GM12878 (cell line): ENCODE measurements at regions not wholly inside any gene's neighbourhood (a gene's known extent, or its start where the extent isn't known, plus 50 kb on each side); places are given as distances from the start of the nearest gene placed in this dataset.

Experiments used
- ATAC-seq: fragments of 200-7000 bp; cut with Tn5 transposase; 3 replicates; pipeline ENCODE4 v1.9.1; 2020; ENCODE audit warnings: mild to moderate bottlenecking, moderate library complexity
- BruUV-seq: library from RNA; stranded (reverse); fragments of 400-500 nt; replicated peaks from 2 replicates; lab custom pipeline; 2021; lab: Mats Ljungman, UMichigan
- CTCF ChIA-PET: fragments of 300-600 bp; sonication (Branson Sonifier 250); formaldehyde crosslinking; extraction: SDS; loops from one replicate; lab custom pipeline; 2021; ENCODE audit warnings: inconsistent platforms; lab: Yijun Ruan, JAX
- POLR2A ChIA-PET: fragments of 350-600 bp; formaldehyde crosslinking; extraction: SDS; loops from one replicate; lab custom pipeline; 2021; ENCODE audit warnings: inconsistent platforms; lab: Charles Lee
- RAD21 ChIA-PET: fragments of 300-600 bp; sonication (Branson Sonifier 250); formaldehyde crosslinking; loops from one replicate; lab custom pipeline; 2023; ENCODE audit warnings: antibody characterized with exemption; ENCODE audit not compliant: unreplicated experiment; lab: Charles Lee
- SMC1A ChIA-PET: fragments of 300-600 bp; sonication (Branson Sonifier 250); formaldehyde crosslinking; loops from one replicate; lab custom pipeline; 2023; ENCODE audit not compliant: unreplicated experiment, uncharacterized antibody; lab: Charles Lee
- DNase-seq: peaks from one replicate; pipeline ENCODE4 v3.0.0-alpha.2; 2011; ENCODE audit warnings: low read depth, low spot score
- FAIRE-seq: peaks from 3 replicates; lab custom pipeline; 2011; peaks lifted over from hg19 to GRCh38; lab: Jason Lieb, UNC
- H2AFZ ChIP-seq: 2 replicates; pipeline ENCODE4 v1.6.0; 2011; ENCODE audit warnings: low read depth, low read length, control low read depth; ENCODE audit not compliant: control insufficient read depth
- H3K27ac ChIP-seq: 2 replicates; pipeline ENCODE4 v1.5.1; 2011; ENCODE audit warnings: control low read depth; ENCODE audit not compliant: control insufficient read depth, insufficient read depth
- H3K27me3 ChIP-seq, 2 experiments: replicated peaks in 1 of 2; 2 replicates each; pipeline versions ENCODE4 v1.6.0 to v1.6.1; 2011; ENCODE audit warnings: low read length in 1 of 2; ENCODE audit not compliant: control insufficient read depth in 2 of 2, insufficient read depth in 2 of 2
- H3K36me3 ChIP-seq, 2 experiments: 2 replicates each; pipeline ENCODE4 v1.5.1; 2011; ENCODE audit warnings: low read length in 1 of 2; ENCODE audit not compliant: control insufficient read depth in 2 of 2, insufficient read depth in 2 of 2
- H3K4me1 ChIP-seq: 2 replicates; pipeline ENCODE4 v1.6.1; 2011; ENCODE audit warnings: mild to moderate bottlenecking, low read length, moderate library complexity, mixed read lengths; ENCODE audit not compliant: control insufficient read depth, insufficient read depth
- H3K4me2 ChIP-seq: 2 replicates; pipeline ENCODE4 v1.6.0; 2011; ENCODE audit warnings: control low read depth; ENCODE audit not compliant: control insufficient read depth, insufficient read depth
- H3K4me3 ChIP-seq: fragments of 200-600 bp; sonication (generic); 2 replicates; pipeline ENCODE4 v1.5.1; 2016
- H3K79me2 ChIP-seq: 2 replicates; pipeline ENCODE4 v1.6.0; 2011; ENCODE audit warnings: low read length; ENCODE audit not compliant: control insufficient read depth, insufficient read depth
- H3K9ac ChIP-seq: 2 replicates; pipeline ENCODE4 v1.8.0; 2011; ENCODE audit warnings: low read length, control low read depth, mixed read lengths; ENCODE audit not compliant: control insufficient read depth, insufficient read depth
- H3K9me3 ChIP-seq: replicated peaks from 3 replicates; pipeline ENCODE4 v1.5.1; 2011; ENCODE audit warnings: mild to moderate bottlenecking, low read length; ENCODE audit not compliant: control insufficient read depth, insufficient read depth
- H4K20me1 ChIP-seq: 2 replicates; pipeline ENCODE4 v1.6.0; 2011; ENCODE audit not compliant: control insufficient read depth, insufficient read depth
- BHLHE40 ChIP-seq, 2 experiments: fragments of 450-650 bp in 1 of 2; IDR thresholded peaks; 2 replicates each; pipeline ENCODE4 v1.6.1; 2011 to 2017; ENCODE audit warnings: low read depth in 2 of 2, borderline replicate concordance in 1 of 2, improper control_type of control experiment in 1 of 2, low read length in 1 of 2, mild to moderate bottlenecking in 1 of 2
- EED ChIP-seq: sonication (generic); IDR thresholded peaks from 2 replicates; pipeline ENCODE4 v1.6.1; 2016; ENCODE audit warnings: antibody characterized with exemption, low read depth
- EGR1 ChIP-seq, 2 experiments: IDR thresholded peaks; 1 replicate in 1 of 2; 2 replicates in 1 of 2; pipeline ENCODE4 v1.6.1; 2011 to 2012; ENCODE audit warnings: low read depth in 2 of 2, low read length in 2 of 2, borderline replicate concordance in 1 of 2, mild to moderate bottlenecking in 1 of 2, moderate library complexity in 1 of 2
- GATAD2B ChIP-seq: fragments of 450-650 bp; conservative IDR thresholded peaks from 2 replicates; pipeline ENCODE4 v1.6.1; 2017; ENCODE audit warnings: low read depth, mild to moderate bottlenecking, moderate library complexity
- NFXL1 ChIP-seq: fragments of 450-650 bp; IDR thresholded peaks from 2 replicates; pipeline ENCODE4 v1.6.1; 2017; ENCODE audit warnings: antibody characterized with exemption, mild to moderate bottlenecking, borderline replicate concordance
- PAX5 ChIP-seq: IDR thresholded peaks from 2 replicates; pipeline ENCODE4 v1.6.1; 2011; ENCODE audit warnings: low read depth, low read length, borderline replicate concordance
- RAD51 ChIP-seq: fragments of 450-650 bp; IDR thresholded peaks from 2 replicates; pipeline ENCODE4 v1.6.1; 2016; ENCODE audit warnings: moderate library complexity, mild to moderate bottlenecking, inconsistent platforms
- STAT3 ChIP-seq: IDR thresholded peaks from 2 replicates; pipeline ENCODE4 v1.6.1; 2011; ENCODE audit warnings: low read depth, low read length, improper control_type of control experiment
- TBL1XR1 ChIP-seq: IDR thresholded peaks from 2 replicates; pipeline ENCODE4 v1.6.1; 2012; ENCODE audit warnings: low read depth, low read length, improper control_type of control experiment
- TCF12 ChIP-seq: IDR thresholded peaks from 2 replicates; pipeline ENCODE4 v1.6.1; 2011; ENCODE audit warnings: low read depth, mild to moderate bottlenecking, low read length
- WGBS: methylation state at CpG from one replicate; pipeline ENCODE4 v1.1.6; 2016; ENCODE audit warnings: low lambda C conversion rate; ENCODE audit not compliant: insufficient replicate concordance, insufficient coverage; ENCODE audit errors: missing lambda C conversion rate; 5-methylcytosine and 5-hydroxymethylcytosine counted together
- in situ Hi-C: fragments of 300-500 bp; cut with MboI; formaldehyde crosslinking; loops from 9 replicates; pipeline ENCODE4 v1.14.3; 2018; ENCODE audit warnings: mixed read lengths
- intact Hi-C: fragments of 100-400 bp; cut with micrococcal nuclease; formaldehyde crosslinking; loops from one replicate; pipeline ENCODE4 v1.14.2; 2022; ENCODE audit not compliant: unreplicated experiment
- TF ChIP-seq, protein P1 (sequence below): fragments of 450-650 bp; IDR thresholded peaks from 2 replicates; pipeline ENCODE4 v1.6.1; 2016; ENCODE audit warnings: mild to moderate bottlenecking
- TF ChIP-seq, protein P2 (sequence below): fragments of 450-650 bp; IDR thresholded peaks from 2 replicates; pipeline ENCODE4 v1.6.1; 2017; ENCODE audit warnings: borderline replicate concordance
- TF ChIP-seq, protein P3 (sequence below): fragments of 450-650 bp; formaldehyde crosslinking; IDR thresholded peaks from 2 replicates; pipeline ENCODE4 v1.5.0; 2022; ENCODE audit warnings: mild to moderate bottlenecking, missing genetic modification characterization
- TF ChIP-seq, protein P4 (sequence below), 3 experiments: IDR thresholded peaks in 2 of 3; conservative IDR thresholded peaks in 1 of 3; 2 replicates each; pipeline ENCODE4 v1.5.1; 2011; ENCODE audit warnings: low read depth in 3 of 3, low read length in 3 of 3, mild to moderate bottlenecking in 3 of 3, control low read depth in 2 of 3, moderate library complexity in 2 of 3, inconsistent platforms in 1 of 3, mixed read lengths in 1 of 3; ENCODE audit not compliant: control insufficient read depth in 2 of 3, insufficient read depth in 1 of 3; ENCODE audit errors: extremely low read depth in 1 of 3

DNA sequence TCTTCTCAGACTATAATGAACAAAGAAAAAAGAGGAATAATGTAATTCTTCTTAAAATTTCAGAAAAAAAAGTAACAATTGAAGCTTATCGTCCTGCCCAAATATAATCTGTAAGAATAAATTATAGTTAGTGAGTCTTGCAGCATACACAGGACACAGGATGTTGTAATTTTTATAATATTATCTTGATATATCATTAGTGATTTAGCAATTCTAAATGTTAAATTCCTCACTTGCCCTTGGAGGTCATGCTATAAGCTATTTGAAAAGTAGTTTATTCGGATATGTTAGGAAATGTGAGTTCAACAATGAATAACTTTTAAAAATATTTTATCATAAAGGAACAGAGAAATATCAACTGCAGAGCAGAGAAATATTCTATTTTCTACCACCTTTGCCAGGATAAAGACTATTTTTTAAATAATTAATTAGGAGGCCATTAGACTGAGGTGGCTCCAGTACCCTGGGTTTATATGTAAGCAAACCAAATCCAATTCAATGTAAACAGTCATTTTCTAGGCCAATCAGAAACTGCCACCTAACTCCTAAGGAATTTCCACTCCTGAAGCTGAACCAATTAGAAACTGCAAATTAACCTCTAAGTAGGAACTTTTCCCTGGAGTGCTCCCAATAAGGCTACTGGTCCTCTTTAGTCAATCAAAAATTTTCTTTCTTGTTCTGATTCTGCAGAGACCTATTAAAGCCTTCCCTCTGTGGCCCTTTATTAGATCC lies 1109.3 kb downstream of the ROBO2 start (continued):
- TF ChIP-seq NFXL1 (no peak), GATAD2B (no peak), EED (no peak)

DNA sequence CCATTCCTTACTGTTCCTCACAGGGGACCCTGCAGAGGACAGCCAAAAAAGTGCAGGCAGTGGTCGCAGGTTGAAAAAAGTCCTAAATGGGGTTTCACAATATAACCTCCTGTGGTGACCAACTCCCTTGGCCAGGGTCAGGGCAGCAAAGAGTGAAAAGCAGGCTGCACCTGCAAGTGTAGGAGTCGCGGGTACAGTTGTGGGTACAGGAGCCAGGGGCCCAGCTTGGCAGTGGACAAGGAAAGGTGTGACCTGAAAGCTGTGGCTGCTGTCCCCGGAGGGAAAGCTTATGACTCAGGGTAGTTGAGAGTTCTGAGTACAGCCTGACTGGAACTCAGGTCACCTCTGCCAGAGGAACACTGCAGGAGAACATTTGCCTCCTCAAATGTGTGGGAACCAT lies 1114.1 kb downstream of the ROBO2 start:
- DNase-seq (no peak), ATAC-seq (no peak), FAIRE-seq (no peak)
- no peaks in the 10 kb centered on the region for H3K36me3 ChIP-seq
- no peaks in the 10 kb centered on the region for H3K9me3 ChIP-seq
- no peaks in the 10 kb centered on the region for H3K4me1 ChIP-seq
- H3K4me3 ChIP-seq, result no peak overlapping the region
- WGBS, result 3% methylated on average over 4 of the region's 4 CpGs
- in situ Hi-C loops (no loop called here), intact Hi-C loops (no loop called here)
- CTCF ChIA-PET, result interaction anchor here (0.6 kb wide), 1 partner anchor 368 kb away, joined by 4 read pairs; no protein-coding TSS in a partner anchor
- H3K27me3 ChIP-seq, result no peaks in the 10 kb centered on the region
- SMC1A ChIA-PET, result no interaction called here
- BruUV-seq, result no TSS peak
- RAD21 ChIA-PET, result no interaction called here
- H4K20me1 ChIP-seq, result no peaks in the 10 kb centered on the region
- POLR2A ChIA-PET, result no interaction called here
- no peak overlapping the region for H2AFZ ChIP-seq
- no peak overlapping the region for H3K27ac ChIP-seq
- H3K9ac ChIP-seq, result no peak overlapping the region
- no peak overlapping the region for H3K4me2 ChIP-seq
- no peaks in the 10 kb centered on the region for H3K79me2 ChIP-seq
- TF ChIP-seq, protein P1, sequence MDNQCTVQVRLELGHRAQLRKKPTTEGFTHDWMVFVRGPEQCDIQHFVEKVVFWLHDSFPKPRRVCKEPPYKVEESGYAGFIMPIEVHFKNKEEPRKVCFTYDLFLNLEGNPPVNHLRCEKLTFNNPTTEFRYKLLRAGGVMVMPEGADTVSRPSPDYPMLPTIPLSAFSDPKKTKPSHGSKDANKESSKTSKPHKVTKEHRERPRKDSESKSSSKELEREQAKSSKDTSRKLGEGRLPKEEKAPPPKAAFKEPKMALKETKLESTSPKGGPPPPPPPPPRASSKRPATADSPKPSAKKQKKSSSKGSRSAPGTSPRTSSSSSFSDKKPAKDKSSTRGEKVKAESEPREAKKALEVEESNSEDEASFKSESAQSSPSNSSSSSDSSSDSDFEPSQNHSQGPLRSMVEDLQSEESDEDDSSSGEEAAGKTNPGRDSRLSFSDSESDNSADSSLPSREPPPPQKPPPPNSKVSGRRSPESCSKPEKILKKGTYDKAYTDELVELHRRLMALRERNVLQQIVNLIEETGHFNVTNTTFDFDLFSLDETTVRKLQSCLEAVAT, result no peak
- TF ChIP-seq, protein P2, sequence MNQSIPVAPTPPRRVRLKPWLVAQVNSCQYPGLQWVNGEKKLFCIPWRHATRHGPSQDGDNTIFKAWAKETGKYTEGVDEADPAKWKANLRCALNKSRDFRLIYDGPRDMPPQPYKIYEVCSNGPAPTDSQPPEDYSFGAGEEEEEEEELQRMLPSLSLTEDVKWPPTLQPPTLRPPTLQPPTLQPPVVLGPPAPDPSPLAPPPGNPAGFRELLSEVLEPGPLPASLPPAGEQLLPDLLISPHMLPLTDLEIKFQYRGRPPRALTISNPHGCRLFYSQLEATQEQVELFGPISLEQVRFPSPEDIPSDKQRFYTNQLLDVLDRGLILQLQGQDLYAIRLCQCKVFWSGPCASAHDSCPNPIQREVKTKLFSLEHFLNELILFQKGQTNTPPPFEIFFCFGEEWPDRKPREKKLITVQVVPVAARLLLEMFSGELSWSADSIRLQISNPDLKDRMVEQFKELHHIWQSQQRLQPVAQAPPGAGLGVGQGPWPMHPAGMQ, result no peak
- no peak for TF ChIP-seq TCF12
- TF ChIP-seq PAX5, result no peak
- no peak for TF ChIP-seq TBL1XR1
- TF ChIP-seq RAD51, result no peak
- TF ChIP-seq BHLHE40 (IDR thresholded peaks at IDR 0.05; ENCODE audit: borderline replicate concordance in 1 of 2, low read depth in 2 of 2, low read length in 1 of 2), result no peak
- TF ChIP-seq, protein P3, sequence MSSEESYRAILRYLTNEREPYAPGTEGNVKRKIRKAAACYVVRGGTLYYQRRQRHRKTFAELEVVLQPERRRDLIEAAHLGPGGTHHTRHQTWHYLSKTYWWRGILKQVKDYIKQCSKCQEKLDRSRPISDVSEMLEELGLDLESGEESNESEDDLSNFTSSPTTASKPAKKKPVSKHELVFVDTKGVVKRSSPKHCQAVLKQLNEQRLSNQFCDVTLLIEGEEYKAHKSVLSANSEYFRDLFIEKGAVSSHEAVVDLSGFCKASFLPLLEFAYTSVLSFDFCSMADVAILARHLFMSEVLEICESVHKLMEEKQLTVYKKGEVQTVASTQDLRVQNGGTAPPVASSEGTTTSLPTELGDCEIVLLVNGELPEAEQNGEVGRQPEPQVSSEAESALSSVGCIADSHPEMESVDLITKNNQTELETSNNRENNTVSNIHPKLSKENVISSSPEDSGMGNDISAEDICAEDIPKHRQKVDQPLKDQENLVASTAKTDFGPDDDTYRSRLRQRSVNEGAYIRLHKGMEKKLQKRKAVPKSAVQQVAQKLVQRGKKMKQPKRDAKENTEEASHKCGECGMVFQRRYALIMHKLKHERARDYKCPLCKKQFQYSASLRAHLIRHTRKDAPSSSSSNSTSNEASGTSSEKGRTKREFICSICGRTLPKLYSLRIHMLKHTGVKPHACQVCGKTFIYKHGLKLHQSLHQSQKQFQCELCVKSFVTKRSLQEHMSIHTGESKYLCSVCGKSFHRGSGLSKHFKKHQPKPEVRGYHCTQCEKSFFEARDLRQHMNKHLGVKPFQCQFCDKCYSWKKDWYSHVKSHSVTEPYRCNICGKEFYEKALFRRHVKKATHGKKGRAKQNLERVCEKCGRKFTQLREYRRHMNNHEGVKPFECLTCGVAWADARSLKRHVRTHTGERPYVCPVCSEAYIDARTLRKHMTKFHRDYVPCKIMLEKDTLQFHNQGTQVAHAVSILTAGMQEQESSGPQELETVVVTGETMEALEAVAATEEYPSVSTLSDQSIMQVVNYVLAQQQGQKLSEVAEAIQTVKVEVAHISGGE, result no peak
- no peak for TF ChIP-seq STAT3
- TF ChIP-seq, protein P4, sequence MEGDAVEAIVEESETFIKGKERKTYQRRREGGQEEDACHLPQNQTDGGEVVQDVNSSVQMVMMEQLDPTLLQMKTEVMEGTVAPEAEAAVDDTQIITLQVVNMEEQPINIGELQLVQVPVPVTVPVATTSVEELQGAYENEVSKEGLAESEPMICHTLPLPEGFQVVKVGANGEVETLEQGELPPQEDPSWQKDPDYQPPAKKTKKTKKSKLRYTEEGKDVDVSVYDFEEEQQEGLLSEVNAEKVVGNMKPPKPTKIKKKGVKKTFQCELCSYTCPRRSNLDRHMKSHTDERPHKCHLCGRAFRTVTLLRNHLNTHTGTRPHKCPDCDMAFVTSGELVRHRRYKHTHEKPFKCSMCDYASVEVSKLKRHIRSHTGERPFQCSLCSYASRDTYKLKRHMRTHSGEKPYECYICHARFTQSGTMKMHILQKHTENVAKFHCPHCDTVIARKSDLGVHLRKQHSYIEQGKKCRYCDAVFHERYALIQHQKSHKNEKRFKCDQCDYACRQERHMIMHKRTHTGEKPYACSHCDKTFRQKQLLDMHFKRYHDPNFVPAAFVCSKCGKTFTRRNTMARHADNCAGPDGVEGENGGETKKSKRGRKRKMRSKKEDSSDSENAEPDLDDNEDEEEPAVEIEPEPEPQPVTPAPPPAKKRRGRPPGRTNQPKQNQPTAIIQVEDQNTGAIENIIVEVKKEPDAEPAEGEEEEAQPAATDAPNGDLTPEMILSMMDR (IDR thresholded peaks at IDR 0.05 in 2 of 3, conservative IDR thresholded peaks at IDR 0.05 in 1 of 3; ENCODE audit: control insufficient read depth in 2 of 3, extremely low read depth in 1 of 3, insufficient read depth in 1 of 3, low read depth in 3 of 3, low read length in 3 of 3), result no peak
- TF ChIP-seq EGR1 (IDR thresholded peaks at IDR 0.05; ENCODE audit: borderline replicate concordance in 1 of 2, low read depth in 2 of 2, low read length in 2 of 2), result no peak
